Retinal pigment epithelial cell (primary cell): ENCODE measurements at regions not wholly inside any gene's neighbourhood (a gene's known extent, or its start where the extent isn't known, plus 50 kb on each side); places are given as distances from the start of the nearest gene placed in this dataset.

ENCODE experiments used
- DNase-seq: peaks from one replicate; pipeline ENCODE4 v3.0.0-alpha.2; 2010; ENCODE audit warnings: low read depth
- H3K4me3 ChIP-seq: 2 replicates; pipeline ENCODE4 v1.5.1; 2011; ENCODE audit warnings: mild to moderate bottlenecking, low read length, control low read depth, moderate library complexity
- TF ChIP-seq, protein P1 (sequence below): conservative IDR thresholded peaks from 2 replicates; pipeline ENCODE4 v1.5.1; 2011; ENCODE audit warnings: low read depth, low read length, control low read depth, inconsistent platforms

DNA sequence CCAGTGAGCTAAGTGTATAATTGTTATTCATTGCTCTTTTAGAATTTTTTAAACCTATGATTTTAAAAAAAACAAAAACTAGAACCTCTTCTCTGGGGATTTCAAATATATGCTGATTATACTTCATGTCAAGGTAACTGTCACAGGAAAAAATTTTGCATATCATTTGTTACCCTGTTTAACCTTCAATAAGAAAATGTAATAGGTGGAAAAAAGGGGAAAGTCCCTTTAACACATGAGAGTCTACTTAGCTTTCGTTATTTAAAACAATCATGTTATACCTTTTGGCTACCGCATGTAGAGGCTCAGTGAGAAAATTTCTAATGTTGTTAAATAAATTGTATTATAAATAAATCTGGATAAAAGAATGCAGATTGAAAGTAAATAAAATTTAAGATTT is 190.1 kb upstream of the AKR1E2 start:
- TF ChIP-seq, protein P1, sequence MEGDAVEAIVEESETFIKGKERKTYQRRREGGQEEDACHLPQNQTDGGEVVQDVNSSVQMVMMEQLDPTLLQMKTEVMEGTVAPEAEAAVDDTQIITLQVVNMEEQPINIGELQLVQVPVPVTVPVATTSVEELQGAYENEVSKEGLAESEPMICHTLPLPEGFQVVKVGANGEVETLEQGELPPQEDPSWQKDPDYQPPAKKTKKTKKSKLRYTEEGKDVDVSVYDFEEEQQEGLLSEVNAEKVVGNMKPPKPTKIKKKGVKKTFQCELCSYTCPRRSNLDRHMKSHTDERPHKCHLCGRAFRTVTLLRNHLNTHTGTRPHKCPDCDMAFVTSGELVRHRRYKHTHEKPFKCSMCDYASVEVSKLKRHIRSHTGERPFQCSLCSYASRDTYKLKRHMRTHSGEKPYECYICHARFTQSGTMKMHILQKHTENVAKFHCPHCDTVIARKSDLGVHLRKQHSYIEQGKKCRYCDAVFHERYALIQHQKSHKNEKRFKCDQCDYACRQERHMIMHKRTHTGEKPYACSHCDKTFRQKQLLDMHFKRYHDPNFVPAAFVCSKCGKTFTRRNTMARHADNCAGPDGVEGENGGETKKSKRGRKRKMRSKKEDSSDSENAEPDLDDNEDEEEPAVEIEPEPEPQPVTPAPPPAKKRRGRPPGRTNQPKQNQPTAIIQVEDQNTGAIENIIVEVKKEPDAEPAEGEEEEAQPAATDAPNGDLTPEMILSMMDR: no peak
- no peak for DNase-seq
- H3K4me3 ChIP-seq: no peak overlapping the region

DNA sequence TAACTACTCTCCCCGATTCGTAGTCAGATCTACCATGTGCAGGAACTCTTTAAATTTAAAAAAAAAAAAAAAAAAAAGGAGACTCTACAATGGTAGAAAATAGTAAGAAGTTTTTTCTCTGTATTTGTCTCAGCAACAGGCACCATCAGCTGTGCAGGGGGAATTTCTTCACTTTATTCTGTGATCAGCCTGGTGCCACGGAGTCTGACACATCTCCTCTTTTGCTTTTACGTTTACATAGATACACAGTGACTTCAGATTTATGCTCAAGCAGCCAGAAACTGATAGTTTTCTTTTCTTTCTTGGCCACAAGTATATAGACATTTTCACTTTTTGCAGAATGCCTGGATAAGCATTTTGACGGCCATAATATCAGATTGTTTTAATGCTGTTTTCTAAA is 190.6 kb upstream of the AKR1E2 start:
- no peak for DNase-seq
- TF ChIP-seq, protein P1: no peak
- no peak overlapping the region for H3K4me3 ChIP-seq

DNA sequence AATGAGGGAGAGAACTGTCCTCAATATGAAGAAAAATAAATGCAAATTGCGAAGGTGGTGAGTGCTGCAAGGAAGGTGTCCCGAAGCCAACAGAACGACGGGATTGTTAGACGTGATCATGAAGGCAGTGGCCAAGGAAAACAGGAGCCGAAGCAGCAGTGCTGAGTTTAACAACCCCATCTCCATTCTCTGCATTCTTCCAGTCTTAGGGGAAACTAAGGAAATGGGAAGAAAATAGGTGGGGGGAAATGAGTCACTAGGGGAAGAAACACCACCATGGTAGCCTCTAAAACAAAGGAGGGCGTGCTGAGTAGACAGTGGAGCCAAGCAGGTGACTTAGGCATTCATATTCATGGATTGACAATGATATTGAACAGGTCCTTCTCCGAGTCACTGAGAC is 192.2 kb upstream of the AKR1E2 start:
- no peak overlapping the region for H3K4me3 ChIP-seq
- TF ChIP-seq, protein P1: no peak
- DNase-seq: no peak

DNA sequence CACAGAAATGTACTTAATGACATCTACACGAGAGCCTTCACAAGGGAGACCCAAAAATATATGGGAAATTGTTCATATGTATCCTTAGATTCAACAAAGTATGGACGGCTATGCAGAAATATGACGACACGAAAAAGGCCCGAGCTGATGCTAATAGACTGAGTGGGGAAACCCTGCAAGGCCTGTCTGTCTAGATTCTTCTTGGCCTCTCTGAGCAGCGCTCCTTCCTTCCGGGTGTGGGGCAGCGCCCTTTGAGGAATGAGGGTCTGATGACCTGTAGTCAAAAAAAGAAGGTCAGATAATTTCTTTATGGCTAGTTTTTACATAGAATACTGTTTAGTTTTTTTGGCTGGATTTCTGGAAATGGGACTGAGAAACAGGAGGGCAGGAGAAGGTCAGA is 192.8 kb upstream of the AKR1E2 start:
- TF ChIP-seq, protein P1: no peak
- no peak for DNase-seq
- H3K4me3 ChIP-seq: no peak overlapping the region

DNA sequence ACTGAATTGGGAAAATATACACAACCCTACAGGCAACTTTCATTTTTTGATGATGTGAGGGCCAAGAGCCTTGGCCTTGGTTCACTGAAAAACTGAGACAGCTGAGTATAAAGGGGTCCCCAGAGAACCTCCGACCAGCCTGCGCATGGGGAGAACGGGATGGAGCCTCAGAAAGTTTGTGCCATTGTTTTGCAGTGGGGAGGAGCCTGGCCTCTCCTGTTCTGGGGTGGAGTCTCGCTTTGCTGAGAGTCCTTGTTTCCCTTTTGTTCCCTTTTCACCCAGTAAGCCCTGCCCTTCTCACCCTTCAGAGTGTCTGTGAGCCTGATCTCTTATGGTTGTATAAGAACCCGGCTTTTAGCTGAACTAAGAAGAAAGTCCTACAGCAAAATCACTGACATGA is 193.2 kb upstream of the AKR1E2 start:
- H3K4me3 ChIP-seq: no peak overlapping the region
- DNase-seq: no peak
- TF ChIP-seq, protein P1: no peak

DNA sequence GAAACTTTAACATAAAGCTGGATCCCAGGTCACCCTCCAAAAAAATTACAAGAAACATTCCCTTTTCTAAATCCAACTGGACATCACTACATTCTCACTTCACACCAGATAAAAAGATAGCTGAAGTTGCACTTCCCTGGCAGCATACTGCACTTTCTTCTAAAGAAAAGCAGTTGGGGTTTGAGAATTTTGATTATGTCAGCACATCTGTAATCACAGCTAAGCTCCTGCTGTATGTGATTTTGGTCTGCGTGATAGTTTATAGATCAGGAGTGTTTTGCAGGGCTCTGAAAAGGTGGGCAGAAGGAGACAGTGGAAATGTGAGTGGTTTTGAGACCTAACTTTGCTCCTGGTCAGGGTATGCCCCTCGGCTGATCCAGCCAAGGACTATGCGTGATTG is 199.1 kb upstream of the AKR1E2 start:
- H3K4me3 ChIP-seq: no peak overlapping the region
- no peak for DNase-seq
- TF ChIP-seq, protein P1: no peak

DNA sequence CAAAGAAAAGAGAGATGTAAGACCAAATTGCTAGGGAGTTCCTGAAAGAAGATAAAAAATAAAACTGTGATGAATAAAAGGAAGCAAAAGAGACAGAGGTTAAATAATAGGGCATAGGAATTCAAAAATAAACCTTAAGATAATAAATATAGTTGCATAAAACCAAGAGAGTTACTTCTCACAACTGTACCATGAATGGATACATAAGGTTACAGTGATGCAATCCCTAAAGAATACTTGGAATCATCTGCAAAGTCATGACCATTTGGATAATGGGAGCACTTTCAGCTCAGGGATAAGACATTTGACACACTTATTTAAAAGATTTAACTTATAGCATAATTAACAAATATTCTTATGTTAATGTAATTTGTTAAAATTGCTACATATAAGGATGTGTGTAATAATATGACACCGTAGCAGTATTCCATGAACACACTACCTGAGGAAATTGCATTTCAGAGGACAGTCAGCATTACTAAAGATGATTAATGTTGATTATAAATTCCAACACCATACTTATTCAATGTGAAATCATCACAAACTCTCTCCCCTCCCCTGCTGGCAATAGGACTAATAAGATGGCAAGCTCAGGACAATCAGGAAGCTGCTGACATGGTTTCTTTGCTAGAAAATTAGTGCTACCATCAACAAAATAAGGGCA is 202.1 kb upstream of the AKR1E2 start:
- TF ChIP-seq, protein P1: no peak
- no peak for DNase-seq
- H3K4me3 ChIP-seq: no peak overlapping the region
